Fibroblast of the aortic adventitia (primary cell): ENCODE measurements at regions not wholly inside any gene's neighbourhood (a gene's known extent, or its start where the extent isn't known, plus 50 kb on each side); places are given as distances from the start of the nearest gene placed in this dataset.

ENCODE experiments used
- DNase-seq: peaks from one replicate; pipeline ENCODE4 v3.0.0-alpha.2; 2010; ENCODE audit warnings: low read depth
- H3K4me3 ChIP-seq: 2 replicates; pipeline ENCODE4 v1.5.1; 2011; ENCODE audit warnings: low read depth, mild to moderate bottlenecking, control low read depth, low read length, moderate library complexity
- CTCF ChIP-seq: IDR thresholded peaks from 2 replicates; pipeline ENCODE4 v1.5.1; 2011; ENCODE audit warnings: mild to moderate bottlenecking, low read length, control low read depth, inconsistent platforms; ENCODE audit not compliant: insufficient read depth

- no peak overlapping the region for H3K4me3 ChIP-seq
- no peak for DNase-seq
- no peak for TF ChIP-seq CTCF
Measured at GRCh38 chr7:70846208-70846607, 285.7 kb upstream of the GALNT17 start.

GRCh38 chr7:70849580-70850235 lies 282.2 kb upstream of the GALNT17 start:
- TF ChIP-seq CTCF: no peak
- no peak overlapping the region for H3K4me3 ChIP-seq
- DNase-seq: no peak

- H3K4me3 ChIP-seq: no peak overlapping the region
- TF ChIP-seq CTCF: no peak
- no peak for DNase-seq
Measured at GRCh38 chr7:70855373-70855772, 276.6 kb upstream of the GALNT17 start.

- peak; percentile 81 for TF ChIP-seq CTCF
- peak; percentile 57 for DNase-seq
- H3K4me3 ChIP-seq: no peak overlapping the region
Measured at GRCh38 chr7:70856901-70857630, 274.9 kb upstream of the GALNT17 start.

- DNase-seq: no peak
- TF ChIP-seq CTCF: no peak
- H3K4me3 ChIP-seq: no peak overlapping the region
Measured at GRCh38 chr7:70857793-70858545, 274.0 kb upstream of the GALNT17 start.

- no peak for TF ChIP-seq CTCF
- no peak overlapping the region for H3K4me3 ChIP-seq
- DNase-seq: no peak
Measured at GRCh38 chr7:70867513-70867912, 264.4 kb upstream of the GALNT17 start.
